Keratinocyte (primary cell): ENCODE measurements at regions not wholly inside any gene's neighbourhood (a gene's known extent, or its start where the extent isn't known, plus 50 kb on each side); places are given as distances from the start of the nearest gene placed in this dataset.

Source experiments
- DNase-seq: peaks from one replicate; pipeline ENCODE4 v3.0.0-alpha.2; 2011; ENCODE audit warnings: low read depth, missing footprints, low spot score
- FAIRE-seq: peaks from 2 replicates; lab custom pipeline; 2011; peaks lifted over from hg19 to GRCh38; lab: Jason Lieb, UNC
- H2AFZ ChIP-seq: 2 replicates; pipeline ENCODE4 v1.6.0; 2012; ENCODE audit warnings: low read length, control low read depth, inconsistent platforms; ENCODE audit not compliant: control insufficient read depth
- H3K27ac ChIP-seq: 2 replicates; pipeline ENCODE4 v1.5.1; 2011; ENCODE audit warnings: low read length; ENCODE audit not compliant: control insufficient read depth, insufficient read depth
- H3K27me3 ChIP-seq: 3 replicates; pipeline ENCODE4 v1.6.0; 2011; ENCODE audit warnings: low read length; ENCODE audit not compliant: control insufficient read depth, insufficient read depth; ENCODE audit errors: extremely low read depth
- H3K36me3 ChIP-seq, 2 experiments: 2 replicates in 1 of 2; 3 replicates in 1 of 2; pipeline ENCODE4 v1.5.1; 2011; ENCODE audit warnings: low read length in 2 of 2, mild to moderate bottlenecking in 1 of 2; ENCODE audit not compliant: control insufficient read depth in 2 of 2, insufficient read depth in 2 of 2; ENCODE audit errors: extremely low read depth in 1 of 2
- H3K4me1 ChIP-seq: 3 replicates; pipeline ENCODE4 v1.5.1; 2011; ENCODE audit warnings: low read length; ENCODE audit not compliant: control insufficient read depth, insufficient read depth; ENCODE audit errors: extremely low read depth
- H3K4me2 ChIP-seq: 3 replicates; pipeline ENCODE4 v1.6.0; 2011; ENCODE audit warnings: low read depth, low read length; ENCODE audit not compliant: control insufficient read depth, insufficient read depth; ENCODE audit errors: extremely low read depth
- H3K4me3 ChIP-seq, 3 experiments: fragments of 200-600 bp in 1 of 3; sonication (generic) in 1 of 3; 2 replicates in 2 of 3; 3 replicates in 1 of 3; pipeline ENCODE4 v1.5.1; 2011 to 2016; ENCODE audit warnings: low read length in 3 of 3, mild to moderate bottlenecking in 3 of 3, control low read depth in 2 of 3, inconsistent platforms in 1 of 3, low read depth in 1 of 3, mixed read lengths in 1 of 3, mixed run types in 1 of 3, moderate library complexity in 1 of 3; ENCODE audit not compliant: control insufficient read depth in 2 of 3, insufficient read depth in 2 of 3; ENCODE audit errors: extremely low read depth in 1 of 3
- H3K79me2 ChIP-seq: 2 replicates; pipeline ENCODE4 v1.6.0; 2012; ENCODE audit warnings: low read length; ENCODE audit not compliant: control insufficient read depth, insufficient read depth
- H3K9ac ChIP-seq: 3 replicates; pipeline ENCODE4 v1.6.0; 2011; ENCODE audit warnings: low read length; ENCODE audit not compliant: control insufficient read depth, insufficient read depth; ENCODE audit errors: extremely low read depth
- H3K9me1 ChIP-seq: 3 replicates; pipeline ENCODE4 v1.6.0; 2011; ENCODE audit warnings: low read length; ENCODE audit not compliant: control insufficient read depth, insufficient read depth; ENCODE audit errors: extremely low read depth
- H3K9me3 ChIP-seq: 2 replicates; pipeline ENCODE4 v1.5.1; 2012; ENCODE audit warnings: low read depth, low read length; ENCODE audit not compliant: control insufficient read depth
- H4K20me1 ChIP-seq: 3 replicates; pipeline ENCODE4 v1.6.0; 2011; ENCODE audit warnings: low read length; ENCODE audit not compliant: control insufficient read depth, insufficient read depth; ENCODE audit errors: extremely low read depth
- EZH2 ChIP-seq: IDR thresholded peaks from one replicate; pipeline ENCODE4 v1.6.1; 2012; ENCODE audit warnings: inconsistent platforms, mild to moderate bottlenecking, low read length, moderate library complexity
- dilution Hi-C: fragments of 300-500 bp; cut with MboI; formaldehyde crosslinking; loops from one replicate; pipeline ENCODE4 v1.7.0; 2020; ENCODE audit warnings: low sequenced_read_pairs; ENCODE audit not compliant: extremely low pct_ligation_motif_present
- TF ChIP-seq, protein P1 (sequence below), 3 experiments: IDR thresholded peaks in 1 of 3; conservative IDR thresholded peaks in 1 of 3; optimal IDR thresholded peaks in 1 of 3; 2 replicates in 2 of 3; 3 replicates in 1 of 3; pipeline versions ENCODE3 to v1.5.1; 2011; ENCODE audit warnings: low read length in 3 of 3, mild to moderate bottlenecking in 3 of 3, moderate library complexity in 2 of 3, control low read depth in 1 of 3, inconsistent platforms in 1 of 3; ENCODE audit not compliant: insufficient read depth in 2 of 3; ENCODE audit errors: extremely low read depth in 1 of 3

DNA sequence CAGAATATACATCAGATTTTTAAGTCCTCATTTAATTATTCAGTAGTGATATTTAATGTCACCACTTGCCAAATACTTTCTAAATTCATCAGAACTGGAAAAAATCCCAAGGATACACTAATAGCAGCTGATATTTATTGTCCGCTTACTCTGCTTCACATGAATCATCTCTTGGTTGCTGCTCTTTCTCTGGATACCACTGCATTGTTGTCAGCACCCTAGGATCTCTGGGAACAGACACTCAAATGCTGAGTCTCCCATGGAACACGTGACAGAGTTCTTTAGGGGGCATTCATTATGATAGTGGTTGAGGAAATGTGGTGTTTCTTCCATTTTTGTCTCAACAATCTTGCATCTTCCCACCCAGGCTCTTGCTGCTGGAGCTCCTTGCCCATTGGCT is 318.0 kb downstream of the RFPL4B start:
- no peak overlapping the region for H3K4me2 ChIP-seq
- FAIRE-seq (no peak), DNase-seq (no peak)
- H3K27ac ChIP-seq, result no peak overlapping the region
- TF ChIP-seq EZH2, result no peak
- TF ChIP-seq, protein P1, sequence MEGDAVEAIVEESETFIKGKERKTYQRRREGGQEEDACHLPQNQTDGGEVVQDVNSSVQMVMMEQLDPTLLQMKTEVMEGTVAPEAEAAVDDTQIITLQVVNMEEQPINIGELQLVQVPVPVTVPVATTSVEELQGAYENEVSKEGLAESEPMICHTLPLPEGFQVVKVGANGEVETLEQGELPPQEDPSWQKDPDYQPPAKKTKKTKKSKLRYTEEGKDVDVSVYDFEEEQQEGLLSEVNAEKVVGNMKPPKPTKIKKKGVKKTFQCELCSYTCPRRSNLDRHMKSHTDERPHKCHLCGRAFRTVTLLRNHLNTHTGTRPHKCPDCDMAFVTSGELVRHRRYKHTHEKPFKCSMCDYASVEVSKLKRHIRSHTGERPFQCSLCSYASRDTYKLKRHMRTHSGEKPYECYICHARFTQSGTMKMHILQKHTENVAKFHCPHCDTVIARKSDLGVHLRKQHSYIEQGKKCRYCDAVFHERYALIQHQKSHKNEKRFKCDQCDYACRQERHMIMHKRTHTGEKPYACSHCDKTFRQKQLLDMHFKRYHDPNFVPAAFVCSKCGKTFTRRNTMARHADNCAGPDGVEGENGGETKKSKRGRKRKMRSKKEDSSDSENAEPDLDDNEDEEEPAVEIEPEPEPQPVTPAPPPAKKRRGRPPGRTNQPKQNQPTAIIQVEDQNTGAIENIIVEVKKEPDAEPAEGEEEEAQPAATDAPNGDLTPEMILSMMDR (optimal IDR thresholded peaks at IDR 0.05 in 1 of 3, IDR thresholded peaks at IDR 0.05 in 1 of 3, conservative IDR thresholded peaks at IDR 0.05 in 1 of 3; ENCODE audit: extremely low read depth in 1 of 3, insufficient read depth in 2 of 3, low read length in 3 of 3), result no peak
- H2AFZ ChIP-seq, result no peak overlapping the region
- no peaks in the 10 kb centered on the region for H3K36me3 ChIP-seq
- no peak overlapping the region for H3K9ac ChIP-seq
- H3K27me3 ChIP-seq, result no peaks in the 10 kb centered on the region
- H3K79me2 ChIP-seq, result no peaks in the 10 kb centered on the region
- H3K9me3 ChIP-seq, result no peaks in the 10 kb centered on the region
- H3K4me1 ChIP-seq, result no peaks in the 10 kb centered on the region
- H3K4me3 ChIP-seq, result no peak overlapping the region
- no peaks in the 10 kb centered on the region for H3K9me1 ChIP-seq
- dilution Hi-C loops, result no loop called here
- H4K20me1 ChIP-seq, result no peaks in the 10 kb centered on the region

DNA sequence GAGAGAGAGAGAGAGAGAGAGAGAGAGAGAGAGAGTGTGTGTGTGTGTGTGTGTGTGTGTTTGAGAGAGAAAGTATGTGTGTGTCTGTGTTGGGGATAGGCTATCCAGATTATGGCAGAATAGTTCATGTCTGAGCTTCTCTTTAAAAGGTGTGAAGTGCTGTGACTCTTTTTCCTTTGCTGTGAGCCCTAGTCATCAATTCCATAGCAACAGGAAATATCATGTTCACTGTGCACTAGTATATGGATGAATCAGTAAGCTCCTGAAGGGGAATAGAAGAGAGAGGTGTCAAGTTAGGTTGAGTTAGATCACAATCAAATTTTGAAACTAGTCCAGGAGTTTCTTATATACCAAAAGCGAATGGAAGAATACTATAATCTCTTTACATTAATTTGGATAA is 318.7 kb downstream of the RFPL4B start:
- Histone ChIP-seq H3K27me3 (no peaks in the 10 kb centered on the region), H3K36me3 (no peaks in the 10 kb centered on the region), H3K9ac (no peak overlapping the region), H4K20me1 (no peaks in the 10 kb centered on the region), H3K4me2 (no peak overlapping the region), H3K9me3 (no peaks in the 10 kb centered on the region), H3K27ac (no peak overlapping the region), H3K4me1 (no peaks in the 10 kb centered on the region), H3K79me2 (no peaks in the 10 kb centered on the region), H2AFZ (no peak overlapping the region), H3K4me3 (no peak overlapping the region), H3K9me1 (no peaks in the 10 kb centered on the region)
- no peak for DNase-seq
- no peak for FAIRE-seq
- dilution Hi-C loops, result no loop called here
- TF ChIP-seq, protein P1 (optimal IDR thresholded peaks at IDR 0.05 in 1 of 3, IDR thresholded peaks at IDR 0.05 in 1 of 3, conservative IDR thresholded peaks at IDR 0.05 in 1 of 3; ENCODE audit: extremely low read depth in 1 of 3, insufficient read depth in 2 of 3, low read length in 3 of 3), result no peak
- no peak for TF ChIP-seq EZH2
